Epithelial cell of esophagus (primary cell): ENCODE measurements at regions not wholly inside any gene's neighbourhood (a gene's known extent, or its start where the extent isn't known, plus 50 kb on each side); places are given as distances from the start of the nearest gene placed in this dataset.

ENCODE experiments used
- DNase-seq: peaks from one replicate; pipeline ENCODE4 v3.0.0; 2010; ENCODE audit warnings: low read depth
- H3K4me3 ChIP-seq: 2 replicates; pipeline ENCODE4 v1.5.1; 2011; ENCODE audit warnings: mild to moderate bottlenecking, low read length, control low read depth
- CTCF ChIP-seq: IDR thresholded peaks from 2 replicates; pipeline ENCODE4 v1.5.1; 2011; ENCODE audit warnings: low read depth, mild to moderate bottlenecking, low read length, control low read depth, inconsistent platforms; ENCODE audit not compliant: insufficient read depth; ENCODE audit errors: missing control alignments

- TF ChIP-seq CTCF, result no peak
- no peak for DNase-seq
- H3K4me3 ChIP-seq, result no peak overlapping the region
Observed at GRCh38 chr6:111971866-111972532, 81.9 kb upstream of the CCN6 start.

- no peak for TF ChIP-seq CTCF
- H3K4me3 ChIP-seq, result no peak overlapping the region
- no peak for DNase-seq
Observed at GRCh38 chr6:111972745-111973117, 81.2 kb upstream of the CCN6 start.

DNA sequence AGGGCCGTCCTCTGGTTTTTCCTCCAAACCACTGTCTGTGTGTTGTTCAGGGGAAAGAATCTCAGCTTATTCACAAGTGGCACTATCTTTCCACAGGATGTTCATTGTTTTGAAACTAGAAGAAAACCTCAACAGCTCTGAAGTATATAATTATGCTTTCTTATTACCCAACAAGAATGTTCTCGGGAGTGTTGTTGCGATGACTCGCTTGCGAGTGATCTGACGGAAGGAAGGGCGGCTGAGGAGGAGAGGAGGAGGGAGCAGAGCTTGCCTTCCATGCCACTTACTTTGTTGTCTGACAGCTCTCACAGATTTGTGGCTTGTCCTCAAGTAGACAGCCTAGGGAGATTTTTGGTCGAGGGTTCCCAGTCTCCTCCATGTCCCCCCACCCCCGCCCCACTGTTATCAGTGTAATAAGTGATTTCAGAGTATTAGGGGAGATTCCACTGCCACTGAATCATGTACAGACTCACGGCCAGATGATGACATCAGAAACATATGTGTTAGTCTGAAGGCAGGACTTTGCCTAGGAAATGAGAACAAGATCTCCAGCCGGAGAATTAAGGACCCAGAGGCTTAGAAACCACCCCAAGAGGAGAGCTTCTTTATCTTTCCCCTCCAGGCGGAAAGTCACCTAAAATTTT is 80.7 kb upstream of the CCN6 start:
- no peak for TF ChIP-seq CTCF
- DNase-seq, result peak; percentile 92
- peak overlapping the region; percentile 3 for H3K4me3 ChIP-seq

GRCh38 chr6:111973927-111974639 is 79.8 kb upstream of the CCN6 start:
- H3K4me3 ChIP-seq, result no peak overlapping the region
- DNase-seq, result no peak
- TF ChIP-seq CTCF, result no peak

DNA sequence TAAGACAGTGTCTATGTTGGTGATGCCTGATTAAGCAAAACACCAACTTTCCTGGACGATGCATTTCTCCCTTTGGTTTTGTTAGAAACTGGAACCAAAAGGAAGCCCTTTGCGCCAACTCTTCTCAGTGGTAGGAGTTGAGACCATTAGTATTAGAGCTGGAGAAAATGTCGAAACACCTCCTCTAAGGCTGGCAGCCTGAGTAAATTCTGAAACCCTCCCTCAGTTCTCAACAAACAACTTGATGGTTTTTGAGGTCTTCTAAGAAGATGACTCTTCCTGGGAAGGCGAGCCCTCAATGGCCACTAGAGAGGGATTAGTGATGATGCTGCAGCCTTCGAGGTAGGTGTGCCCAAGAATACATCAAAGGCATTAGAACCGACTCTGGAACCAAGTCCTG is 78.4 kb upstream of the CCN6 start:
- TF ChIP-seq CTCF, result no peak
- DNase-seq, result no peak
- no peak overlapping the region for H3K4me3 ChIP-seq

- no peak for TF ChIP-seq CTCF
- H3K4me3 ChIP-seq, result no peak overlapping the region
- DNase-seq, result no peak
Observed at GRCh38 chr6:111976139-111976538, 77.8 kb upstream of the CCN6 start.
